SK-N-SH treated with all-trans-retinoic acid at 6 μM for 48 hours (cell line): ENCODE measurements at regions not wholly inside any gene's neighbourhood (a gene's known extent, or its start where the extent isn't known, plus 50 kb on each side); places are given as distances from the start of the nearest gene placed in this dataset.

Source experiments
- ATAC-seq: fragments of 200-7000 bp; cut with Tn5 transposase; 3 replicates; pipeline ENCODE4 v1.9.1; 2020; ENCODE audit warnings: mild to moderate bottlenecking, moderate library complexity
- ARNTL ChIP-seq: fragments of 450-650 bp; formaldehyde crosslinking; IDR thresholded peaks from 2 replicates; pipeline ENCODE4 v1.5.0; 2020; ENCODE audit warnings: low read depth, mild to moderate bottlenecking, moderate library complexity, borderline replicate concordance
- CREB5 ChIP-seq: fragments of 250-450 bp; sonication (Bioruptor Pico); IDR thresholded peaks from 2 replicates; pipeline ENCODE4 v1.5.1; 2020; ENCODE audit warnings: low read depth, mild to moderate bottlenecking, moderate library complexity
- CSDC2 ChIP-seq: fragments of 250-450 bp; sonication (Bioruptor Pico); IDR thresholded peaks from 2 replicates; pipeline ENCODE4 v1.5.0; 2020; ENCODE audit warnings: mild to moderate bottlenecking, moderate library complexity
- CSRNP3 ChIP-seq: fragments of 250-450 bp; sonication (Bioruptor Pico); IDR thresholded peaks from 2 replicates; pipeline ENCODE4 v1.5.1; 2021; ENCODE audit warnings: mild to moderate bottlenecking, moderate library complexity
- ESRRG ChIP-seq: fragments of 250-450 bp; sonication (Bioruptor Pico); IDR thresholded peaks from 2 replicates; pipeline ENCODE4 v1.6.1; 2021; ENCODE audit warnings: mild to moderate bottlenecking
- GLIS3 ChIP-seq: fragments of 250-450 bp; sonication (Bioruptor Pico); IDR thresholded peaks from 2 replicates; pipeline ENCODE4 v1.5.0; 2020; ENCODE audit warnings: mild to moderate bottlenecking, moderate library complexity
- ISL1 ChIP-seq: fragments of 250-450 bp; sonication (Bioruptor Pico); IDR thresholded peaks from 2 replicates; pipeline ENCODE4 v2.1.2; 2022; ENCODE audit warnings: mild to moderate bottlenecking, moderate library complexity
- OSR1 ChIP-seq: fragments of 250-450 bp; sonication (Bioruptor Pico); IDR thresholded peaks from 2 replicates; pipeline ENCODE4 v1.8.0; 2022; ENCODE audit warnings: moderate library complexity, mild to moderate bottlenecking, inconsistent platforms
- PATZ1 ChIP-seq: fragments of 250-450 bp; sonication (Bioruptor Pico); IDR thresholded peaks from 2 replicates; pipeline ENCODE4 v1.8.0; 2020; ENCODE audit warnings: mild to moderate bottlenecking, moderate library complexity, borderline replicate concordance
- POU6F1 ChIP-seq: fragments of 250-450 bp; sonication (Bioruptor Pico); IDR thresholded peaks from 2 replicates; pipeline ENCODE4 v1.8.0; 2021; ENCODE audit warnings: low read depth, mild to moderate bottlenecking, moderate library complexity, borderline replicate concordance
- SNAI2 ChIP-seq: fragments of 250-450 bp; sonication (Bioruptor Pico); IDR thresholded peaks from 2 replicates; pipeline ENCODE4 v1.5.0; 2020; ENCODE audit warnings: mild to moderate bottlenecking, moderate library complexity
- TCF4 ChIP-seq: fragments of 250-450 bp; sonication (Bioruptor Pico); IDR thresholded peaks from 2 replicates; pipeline ENCODE4 v1.8.0; 2021; ENCODE audit warnings: mild to moderate bottlenecking, moderate library complexity, borderline replicate concordance
- TOX ChIP-seq: fragments of 250-450 bp; sonication (Bioruptor Pico); IDR thresholded peaks from 2 replicates; pipeline ENCODE4 v1.8.0; 2021; ENCODE audit warnings: mild to moderate bottlenecking, moderate library complexity, borderline replicate concordance
- TSHZ2 ChIP-seq: fragments of 250-450 bp; sonication (Bioruptor Pico); IDR thresholded peaks from 2 replicates; pipeline ENCODE4 v1.5.0; 2020; ENCODE audit warnings: mild to moderate bottlenecking, moderate library complexity
- ZC3H10 ChIP-seq: fragments of 250-450 bp; sonication (Bioruptor Pico); IDR thresholded peaks from 2 replicates; pipeline ENCODE4 v1.5.1; 2021; ENCODE audit warnings: mild to moderate bottlenecking, moderate library complexity
- ZFP3 ChIP-seq: fragments of 250-450 bp; sonication (Bioruptor Pico); IDR thresholded peaks from 2 replicates; pipeline ENCODE4 v1.5.0; 2020; ENCODE audit warnings: mild to moderate bottlenecking, moderate library complexity
- ZFP30 ChIP-seq: fragments of 450-650 bp; formaldehyde crosslinking; IDR thresholded peaks from 2 replicates; pipeline ENCODE4 v1.5.0; 2022; ENCODE audit warnings: mild to moderate bottlenecking, moderate library complexity
- ZNF70 ChIP-seq: fragments of 450-650 bp; formaldehyde crosslinking; IDR thresholded peaks from 2 replicates; pipeline ENCODE4 v1.5.0; 2020; ENCODE audit warnings: mild to moderate bottlenecking, moderate library complexity
- ZNF8 ChIP-seq: fragments of 450-650 bp; formaldehyde crosslinking; IDR thresholded peaks from 2 replicates; pipeline ENCODE4 v1.5.0; 2020; ENCODE audit warnings: mild to moderate bottlenecking, moderate library complexity

GRCh38 chr7:81865754-81866153 is 95.9 kb upstream of the HGF start (continued):
- no peak for TF ChIP-seq OSR1
- TF ChIP-seq ZNF70 (CRISPR knock-in tag), result no peak
- TF ChIP-seq ZFP30, result no peak

- TF ChIP-seq CREB5 (0 out of 2 replicates have a peak, but pooled peaks have one; percentile 48), ISL1 (CRISPR knock-in tag) (peak; percentile 96), TSHZ2 (CRISPR knock-in tag) (0 out of 2 replicates have a peak, but pooled peaks have one; percentile 36), TOX (CRISPR knock-in tag) (no peak), TCF4 (CRISPR knock-in tag) (no peak; the same call in 1 of the 2 replicates), PATZ1 (CRISPR knock-in tag) (peak; percentile 81), ESRRG (peak; percentile 58), ZC3H10 (peak; percentile 80), SNAI2 (CRISPR knock-in tag) (peak; percentile 88; the same call in 1 of the 2 replicates), ZNF8 (0 out of 2 replicates have a peak, but pooled peaks have one; percentile 5), POU6F1 (CRISPR knock-in tag) (no peak; the same call in 1 of the 2 replicates), ZNF70 (CRISPR knock-in tag) (no peak), ZFP3 (0 out of 2 replicates have a peak, but pooled peaks have one; percentile 32), CSRNP3 (CRISPR knock-in tag) (peak; percentile 84)
- ATAC-seq, result peak; percentile 57
Measured at GRCh38 chr7:81859433-81859832, 89.6 kb upstream of the HGF start.

- peak; percentile 36; the same call in 1 of the 3 replicates for ATAC-seq
Measured at GRCh38 chr7:81858820-81859219, 89.0 kb upstream of the HGF start.

- ATAC-seq, result no peak
- TF ChIP-seq SNAI2 (CRISPR knock-in tag) (no peak), ARNTL (CRISPR knock-in tag) (no peak), CSDC2 (CRISPR knock-in tag) (no peak), GLIS3 (CRISPR knock-in tag) (no peak), OSR1 (no peak), TCF4 (CRISPR knock-in tag) (no peak), POU6F1 (CRISPR knock-in tag) (no peak), ZFP3 (no peak), CSRNP3 (CRISPR knock-in tag) (no peak), TSHZ2 (CRISPR knock-in tag) (no peak), ZFP30 (no peak)
Measured at GRCh38 chr7:81857385-81857784, 87.5 kb upstream of the HGF start.
